Lower lobe of right lung (tissue), 2 donors: ENCODE measurements at regions not wholly inside any gene's neighbourhood (a gene's known extent, or its start where the extent isn't known, plus 50 kb on each side); places are given as distances from the start of the nearest gene placed in this dataset.

Source experiments
- ATAC-seq, 2 donors: fragments of 200-7000 bp; cut with Tn5 transposase; one replicate each; pipeline ENCODE4 v1.9.1; 2020 to 2022; ENCODE audit warnings: mild to moderate bottlenecking in 2 of 2, moderate library complexity in 2 of 2
- DNase-seq: peaks from one replicate; pipeline ENCODE4 v3.0.0-alpha.2; 2020
- H3K27ac ChIP-seq: fragments of 200-600 bp; one replicate; pipeline ENCODE4 v1.8.0; 2022
- H3K27me3 ChIP-seq: fragments of 200-600 bp; one replicate; pipeline ENCODE4 v1.8.0; 2022; ENCODE audit warnings: low read depth
- H3K36me3 ChIP-seq: fragments of 200-600 bp; one replicate; pipeline ENCODE4 v1.8.0; 2022; ENCODE audit warnings: mild to moderate bottlenecking
- H3K4me1 ChIP-seq: fragments of 200-600 bp; one replicate; pipeline ENCODE4 v1.8.0; 2022
- H3K4me3 ChIP-seq: fragments of 200-600 bp; one replicate; pipeline ENCODE4 v1.8.0; 2022; ENCODE audit warnings: mild to moderate bottlenecking
- H3K9me3 ChIP-seq: fragments of 200-600 bp; one replicate; pipeline ENCODE4 v1.8.0; 2022
- CTCF ChIP-seq: fragments of 200-600 bp; IDR thresholded peaks from one replicate; pipeline ENCODE4 v1.8.0; 2022; ENCODE audit warnings: antibody characterized with exemption, mild to moderate bottlenecking
- intact Hi-C: fragments of 100-400 bp; cut with DNase I; formaldehyde crosslinking; loops from one replicate; pipeline ENCODE4 v1.11.0; 2022
- donor health status: DM: no; HTN: yes; CAD: no; lungs with severe emphysema.

GRCh38 chr2:76501641-76502040 lies 790.9 kb upstream of the GCFC2 start:
- H3K4me3 ChIP-seq: no peak overlapping the region
- H3K9me3 ChIP-seq: no peaks in the 10 kb centered on the region
- no peaks in the 10 kb centered on the region for H3K36me3 ChIP-seq
- no peak for TF ChIP-seq CTCF
- H3K27ac ChIP-seq: no peak overlapping the region
- H3K27me3 ChIP-seq: no peaks in the 10 kb centered on the region
- intact Hi-C loops: no loop called here
- no peaks in the 10 kb centered on the region for H3K4me1 ChIP-seq
- no peak for DNase-seq
- no peak for ATAC-seq

GRCh38 chr2:76498360-76498759 lies 787.6 kb upstream of the GCFC2 start:
- H3K27ac ChIP-seq: no peak overlapping the region
- no peaks in the 10 kb centered on the region for H3K36me3 ChIP-seq
- H3K27me3 ChIP-seq: no peaks in the 10 kb centered on the region
- no peaks in the 10 kb centered on the region for H3K9me3 ChIP-seq
- intact Hi-C loops: no loop called here
- TF ChIP-seq CTCF: no peak
- ATAC-seq: no peak
- no peak overlapping the region for H3K4me3 ChIP-seq
- H3K4me1 ChIP-seq: no peaks in the 10 kb centered on the region
- no peak for DNase-seq

GRCh38 chr2:76491503-76491902 lies 780.8 kb upstream of the GCFC2 start:
- no peaks in the 10 kb centered on the region for H3K27me3 ChIP-seq
- intact Hi-C loops: no loop called here
- no peaks in the 10 kb centered on the region for H3K9me3 ChIP-seq
- no peaks in the 10 kb centered on the region for H3K4me1 ChIP-seq
- no peak for ATAC-seq
- no peaks in the 10 kb centered on the region for H3K36me3 ChIP-seq
- no peak overlapping the region for H3K4me3 ChIP-seq
- TF ChIP-seq CTCF: no peak
- no peak overlapping the region for H3K27ac ChIP-seq
- no peak for DNase-seq

- Histone ChIP-seq H3K4me3 (no peak overlapping the region), H3K27me3 (no peaks in the 10 kb centered on the region), H3K9me3 (no peaks in the 10 kb centered on the region), H3K4me1 (no peaks in the 10 kb centered on the region), H3K27ac (no peak overlapping the region), H3K36me3 (no peaks in the 10 kb centered on the region)
- ATAC-seq: no peak
- intact Hi-C loops: no loop called here
- no peak for DNase-seq
- TF ChIP-seq CTCF: no peak
These were observed 767.7 kb upstream of the GCFC2 start for GRCh38 chr2:76478266-76479035.

- intact Hi-C loops: no loop called here
- DNase-seq (no peak), ATAC-seq (no peak)
- Histone ChIP-seq H3K4me1 (no peaks in the 10 kb centered on the region), H3K27ac (no peak overlapping the region), H3K4me3 (no peak overlapping the region), H3K36me3 (no peaks in the 10 kb centered on the region), H3K9me3 (no peaks in the 10 kb centered on the region), H3K27me3 (no peaks in the 10 kb centered on the region)
- no peak for TF ChIP-seq CTCF
These were observed 762.2 kb upstream of the GCFC2 start for GRCh38 chr2:76472946-76473345.
